GM12878 (cell line): ENCODE measurements at regions not wholly inside any gene's neighbourhood (a gene's known extent, or its start where the extent isn't known, plus 50 kb on each side); places are given as distances from the start of the nearest gene placed in this dataset.

ENCODE experiments used
- ATAC-seq: fragments of 200-7000 bp; cut with Tn5 transposase; 3 replicates; pipeline ENCODE4 v1.9.1; 2020; ENCODE audit warnings: mild to moderate bottlenecking, moderate library complexity
- BruUV-seq: library from RNA; stranded (reverse); fragments of 400-500 nt; replicated peaks from 2 replicates; lab custom pipeline; 2021; lab: Mats Ljungman, UMichigan
- CTCF ChIA-PET: fragments of 300-600 bp; sonication (Branson Sonifier 250); formaldehyde crosslinking; extraction: SDS; loops from one replicate; lab custom pipeline; 2021; ENCODE audit warnings: inconsistent platforms; lab: Yijun Ruan, JAX
- POLR2A ChIA-PET: fragments of 350-600 bp; formaldehyde crosslinking; extraction: SDS; loops from one replicate; lab custom pipeline; 2021; ENCODE audit warnings: inconsistent platforms; lab: Charles Lee
- RAD21 ChIA-PET: fragments of 300-600 bp; sonication (Branson Sonifier 250); formaldehyde crosslinking; loops from one replicate; lab custom pipeline; 2023; ENCODE audit warnings: antibody characterized with exemption; ENCODE audit not compliant: unreplicated experiment; lab: Charles Lee
- SMC1A ChIA-PET: fragments of 300-600 bp; sonication (Branson Sonifier 250); formaldehyde crosslinking; loops from one replicate; lab custom pipeline; 2023; ENCODE audit not compliant: unreplicated experiment, uncharacterized antibody; lab: Charles Lee
- DNase-seq: peaks from one replicate; pipeline ENCODE4 v3.0.0-alpha.2; 2011; ENCODE audit warnings: low read depth, low spot score
- FAIRE-seq: peaks from 3 replicates; lab custom pipeline; 2011; peaks lifted over from hg19 to GRCh38; lab: Jason Lieb, UNC
- H2AFZ ChIP-seq: 2 replicates; pipeline ENCODE4 v1.6.0; 2011; ENCODE audit warnings: low read depth, low read length, control low read depth; ENCODE audit not compliant: control insufficient read depth
- H3K27ac ChIP-seq: 2 replicates; pipeline ENCODE4 v1.5.1; 2011; ENCODE audit warnings: control low read depth; ENCODE audit not compliant: control insufficient read depth, insufficient read depth
- H3K27me3 ChIP-seq, 2 experiments: replicated peaks in 1 of 2; 2 replicates each; pipeline versions ENCODE4 v1.6.0 to v1.6.1; 2011; ENCODE audit warnings: low read length in 1 of 2; ENCODE audit not compliant: control insufficient read depth in 2 of 2, insufficient read depth in 2 of 2
- H3K36me3 ChIP-seq, 2 experiments: 2 replicates each; pipeline ENCODE4 v1.5.1; 2011; ENCODE audit warnings: low read length in 1 of 2; ENCODE audit not compliant: control insufficient read depth in 2 of 2, insufficient read depth in 2 of 2
- H3K4me1 ChIP-seq: 2 replicates; pipeline ENCODE4 v1.6.1; 2011; ENCODE audit warnings: mild to moderate bottlenecking, low read length, moderate library complexity, mixed read lengths; ENCODE audit not compliant: control insufficient read depth, insufficient read depth
- H3K4me2 ChIP-seq: 2 replicates; pipeline ENCODE4 v1.6.0; 2011; ENCODE audit warnings: control low read depth; ENCODE audit not compliant: control insufficient read depth, insufficient read depth
- H3K4me3 ChIP-seq: fragments of 200-600 bp; sonication (generic); 2 replicates; pipeline ENCODE4 v1.5.1; 2016
- H3K79me2 ChIP-seq: 2 replicates; pipeline ENCODE4 v1.6.0; 2011; ENCODE audit warnings: low read length; ENCODE audit not compliant: control insufficient read depth, insufficient read depth
- H3K9ac ChIP-seq: 2 replicates; pipeline ENCODE4 v1.8.0; 2011; ENCODE audit warnings: low read length, control low read depth, mixed read lengths; ENCODE audit not compliant: control insufficient read depth, insufficient read depth
- H3K9me3 ChIP-seq: replicated peaks from 3 replicates; pipeline ENCODE4 v1.5.1; 2011; ENCODE audit warnings: mild to moderate bottlenecking, low read length; ENCODE audit not compliant: control insufficient read depth, insufficient read depth
- H4K20me1 ChIP-seq: 2 replicates; pipeline ENCODE4 v1.6.0; 2011; ENCODE audit not compliant: control insufficient read depth, insufficient read depth
- BCL3 ChIP-seq: IDR thresholded peaks from 2 replicates; pipeline ENCODE4 v1.6.1; 2011; ENCODE audit warnings: borderline replicate concordance, low read depth, mild to moderate bottlenecking, moderate library complexity, low read length; ENCODE audit not compliant: insufficient read depth, poor library complexity, severe bottlenecking
- EED ChIP-seq: sonication (generic); IDR thresholded peaks from 2 replicates; pipeline ENCODE4 v1.6.1; 2016; ENCODE audit warnings: antibody characterized with exemption, low read depth
- ESRRA ChIP-seq: IDR thresholded peaks from 2 replicates; pipeline ENCODE4 v1.6.1; 2012; ENCODE audit warnings: mild to moderate bottlenecking, low read length, improper control_type of control experiment
- MYB ChIP-seq: fragments of 150-350 bp; IDR thresholded peaks from 2 replicates; pipeline ENCODE4 v1.6.1; 2014; ENCODE audit warnings: mild to moderate bottlenecking, low read depth, low read length, borderline replicate concordance
- PAX5 ChIP-seq: IDR thresholded peaks from 2 replicates; pipeline ENCODE4 v1.6.1; 2011; ENCODE audit warnings: low read depth, low read length, borderline replicate concordance
- PRDM15 ChIP-seq: fragments of 450-650 bp; formaldehyde crosslinking; IDR thresholded peaks from 2 replicates; pipeline ENCODE4 v1.4.0; 2020; ENCODE audit warnings: mild to moderate bottlenecking, moderate library complexity
- RELA ChIP-seq: fragments of 450-650 bp; IDR thresholded peaks from 2 replicates; pipeline ENCODE4 v1.8.0; 2014; ENCODE audit warnings: borderline replicate concordance; ENCODE audit not compliant: partially characterized antibody
- REST ChIP-seq: IDR thresholded peaks from 2 replicates; pipeline ENCODE4 v1.6.1; 2012; ENCODE audit warnings: mild to moderate bottlenecking, low read depth, low read length
- SPI1 ChIP-seq: IDR thresholded peaks from 2 replicates; pipeline ENCODE4 v1.6.1; 2011; ENCODE audit warnings: low read depth, mild to moderate bottlenecking, low read length, moderate library complexity, borderline replicate concordance; ENCODE audit not compliant: insufficient read depth
- WRNIP1 ChIP-seq: IDR thresholded peaks from 2 replicates; pipeline ENCODE4 v1.6.1; 2011; ENCODE audit warnings: low read depth, low read length, improper control_type of control experiment, borderline replicate concordance
- ZNF274 ChIP-seq: IDR thresholded peaks from one replicate; pipeline ENCODE4 v1.8.0; 2011; ENCODE audit not compliant: insufficient read length, insufficient read depth
- WGBS: methylation state at CpG from one replicate; pipeline ENCODE4 v1.1.6; 2016; ENCODE audit warnings: low lambda C conversion rate; ENCODE audit not compliant: insufficient replicate concordance, insufficient coverage; ENCODE audit errors: missing lambda C conversion rate; 5-methylcytosine and 5-hydroxymethylcytosine counted together
- in situ Hi-C: fragments of 300-500 bp; cut with MboI; formaldehyde crosslinking; loops from 9 replicates; pipeline ENCODE4 v1.14.3; 2018; ENCODE audit warnings: mixed read lengths
- intact Hi-C: fragments of 100-400 bp; cut with micrococcal nuclease; formaldehyde crosslinking; loops from one replicate; pipeline ENCODE4 v1.14.2; 2022; ENCODE audit not compliant: unreplicated experiment
- TF ChIP-seq, protein P1 (sequence below): fragments of 450-650 bp; IDR thresholded peaks from 2 replicates; pipeline ENCODE4 v1.6.1; 2017; ENCODE audit warnings: mild to moderate bottlenecking, moderate library complexity

DNA sequence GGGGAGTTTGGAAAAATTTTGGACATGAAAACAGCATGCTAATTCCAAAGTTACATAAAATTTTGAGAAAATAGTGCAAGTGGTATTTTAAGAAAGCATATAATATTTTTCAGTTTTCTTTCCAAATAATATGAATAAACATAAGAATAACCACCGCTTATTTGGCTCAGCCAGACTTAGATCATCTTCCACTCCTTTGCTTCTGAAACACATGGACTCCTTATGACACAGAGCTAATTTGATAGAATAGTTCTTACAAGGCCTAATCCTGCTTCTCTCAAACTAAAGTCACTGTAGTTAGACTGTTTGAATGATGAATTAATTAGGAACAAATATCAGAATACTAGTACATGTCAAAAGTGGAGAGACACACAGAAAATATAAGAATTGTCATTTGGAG, 165.5 kb downstream of the POSTN start:
- Histone ChIP-seq H3K79me2 (no peaks in the 10 kb centered on the region), H3K9ac (no peak overlapping the region), H4K20me1 (no peaks in the 10 kb centered on the region), H2AFZ (no peak overlapping the region), H3K36me3 (no peaks in the 10 kb centered on the region), H3K4me1 (no peaks in the 10 kb centered on the region), H3K4me3 (no peak overlapping the region), H3K4me2 (no peak overlapping the region), H3K27ac (no peak overlapping the region), H3K27me3 (no peaks in the 10 kb centered on the region), H3K9me3 (no peaks in the 10 kb centered on the region)
- in situ Hi-C loops (no loop called here), intact Hi-C loops (no loop called here)
- no TSS peak for BruUV-seq
- ChIA-PET SMC1A (no interaction called here), RAD21 (no interaction called here), POLR2A (no interaction called here), CTCF (no interaction called here)
- DNase-seq (no peak), ATAC-seq (no peak), FAIRE-seq (no peak)
- 0% methylated on average over 1 of the region's 1 CpG for WGBS
- no peak for TF ChIP-seq PAX5
- TF ChIP-seq MYB = no peak
- TF ChIP-seq SPI1 = no peak
- no peak for TF ChIP-seq RELA
- TF ChIP-seq REST = no peak
- TF ChIP-seq EED = no peak
- no peak for TF ChIP-seq ESRRA
- TF ChIP-seq, protein P1, sequence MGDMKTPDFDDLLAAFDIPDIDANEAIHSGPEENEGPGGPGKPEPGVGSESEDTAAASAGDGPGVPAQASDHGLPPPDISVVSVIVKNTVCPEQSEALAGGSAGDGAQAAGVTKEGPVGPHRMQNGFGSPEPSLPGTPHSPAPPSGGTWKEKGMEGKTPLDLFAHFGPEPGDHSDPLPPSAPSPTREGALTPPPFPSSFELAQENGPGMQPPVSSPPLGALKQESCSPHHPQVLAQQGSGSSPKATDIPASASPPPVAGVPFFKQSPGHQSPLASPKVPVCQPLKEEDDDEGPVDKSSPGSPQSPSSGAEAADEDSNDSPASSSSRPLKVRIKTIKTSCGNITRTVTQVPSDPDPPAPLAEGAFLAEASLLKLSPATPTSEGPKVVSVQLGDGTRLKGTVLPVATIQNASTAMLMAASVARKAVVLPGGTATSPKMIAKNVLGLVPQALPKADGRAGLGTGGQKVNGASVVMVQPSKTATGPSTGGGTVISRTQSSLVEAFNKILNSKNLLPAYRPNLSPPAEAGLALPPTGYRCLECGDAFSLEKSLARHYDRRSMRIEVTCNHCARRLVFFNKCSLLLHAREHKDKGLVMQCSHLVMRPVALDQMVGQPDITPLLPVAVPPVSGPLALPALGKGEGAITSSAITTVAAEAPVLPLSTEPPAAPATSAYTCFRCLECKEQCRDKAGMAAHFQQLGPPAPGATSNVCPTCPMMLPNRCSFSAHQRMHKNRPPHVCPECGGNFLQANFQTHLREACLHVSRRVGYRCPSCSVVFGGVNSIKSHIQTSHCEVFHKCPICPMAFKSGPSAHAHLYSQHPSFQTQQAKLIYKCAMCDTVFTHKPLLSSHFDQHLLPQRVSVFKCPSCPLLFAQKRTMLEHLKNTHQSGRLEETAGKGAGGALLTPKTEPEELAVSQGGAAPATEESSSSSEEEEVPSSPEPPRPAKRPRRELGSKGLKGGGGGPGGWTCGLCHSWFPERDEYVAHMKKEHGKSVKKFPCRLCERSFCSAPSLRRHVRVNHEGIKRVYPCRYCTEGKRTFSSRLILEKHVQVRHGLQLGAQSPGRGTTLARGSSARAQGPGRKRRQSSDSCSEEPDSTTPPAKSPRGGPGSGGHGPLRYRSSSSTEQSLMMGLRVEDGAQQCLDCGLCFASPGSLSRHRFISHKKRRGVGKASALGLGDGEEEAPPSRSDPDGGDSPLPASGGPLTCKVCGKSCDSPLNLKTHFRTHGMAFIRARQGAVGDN = no peak
- no peak for TF ChIP-seq ZNF274
- no peak for TF ChIP-seq BCL3
- TF ChIP-seq WRNIP1 = no peak
- TF ChIP-seq PRDM15 = no peak
